HG03469 (cell line): ENCODE measurements at regions not wholly inside any gene's neighbourhood (a gene's known extent, or its start where the extent isn't known, plus 50 kb on each side); places are given as distances from the start of the nearest gene placed in this dataset.

Source experiments
- ATAC-seq: cut with Tn5 transposase; IDR thresholded peaks from one replicate; pipeline ENCODE4 v1.9.1; 2021; ENCODE audit warnings: mild to moderate bottlenecking, moderate library complexity, moderate number of reproducible peaks; ENCODE audit not compliant: unreplicated experiment

DNA sequence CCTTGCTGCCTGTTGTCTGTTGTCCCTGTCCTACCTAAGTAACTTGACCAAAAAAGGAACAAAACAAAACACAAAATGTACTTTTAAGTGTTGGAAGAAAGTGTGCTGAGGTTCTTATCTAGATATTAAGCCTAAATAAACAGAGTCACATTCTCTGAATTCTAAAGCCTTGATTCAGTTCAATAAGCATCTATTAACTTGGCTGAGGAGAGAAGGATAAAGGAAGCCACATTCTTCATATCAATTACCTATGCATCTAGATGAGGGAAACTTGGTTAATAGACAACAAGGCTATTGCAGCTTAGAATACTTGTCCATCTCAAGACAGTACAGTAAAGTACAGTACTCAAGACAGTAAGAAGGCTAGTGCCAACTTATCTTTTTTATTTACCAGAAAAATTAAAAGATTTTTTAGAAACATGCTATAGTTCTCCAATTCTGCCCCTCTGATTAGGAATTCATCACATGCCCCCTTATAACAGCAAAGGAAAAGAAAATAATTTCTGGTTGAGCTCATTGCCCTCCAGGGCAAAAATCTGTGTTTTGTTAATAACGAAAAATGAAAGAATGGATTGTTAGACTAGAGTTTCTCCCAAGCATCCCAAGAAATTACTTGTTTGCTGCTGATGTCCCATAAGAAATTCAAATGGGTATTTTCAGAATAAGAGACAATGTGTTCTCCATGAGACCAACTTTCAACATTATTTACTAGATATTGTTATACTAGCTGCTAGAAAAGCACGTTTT is 546.5 kb upstream of the SEMA3D start:
- no peak for ATAC-seq

- ATAC-seq: no peak
Observed at GRCh38 chr7:85730012-85730411, 543.2 kb upstream of the SEMA3D start.

DNA sequence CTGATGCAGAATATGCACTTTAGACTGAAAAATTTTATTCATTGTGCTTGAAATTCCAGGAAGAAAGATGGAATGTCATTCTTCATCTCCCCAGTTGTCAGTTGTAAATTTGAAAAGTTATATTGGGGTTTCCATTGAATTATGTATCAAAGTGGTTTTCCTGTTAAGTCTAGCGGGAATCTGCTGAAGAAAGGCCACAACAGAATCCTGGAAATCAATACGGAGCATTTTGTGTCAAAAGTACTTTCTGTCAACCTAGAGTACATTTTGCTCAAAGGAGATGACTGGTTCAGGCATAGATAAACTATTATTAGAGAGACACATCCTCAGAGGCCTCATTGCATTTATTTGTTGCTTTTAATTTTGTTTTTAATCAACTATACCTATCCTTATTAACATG is 538.2 kb upstream of the SEMA3D start:
- no peak for ATAC-seq

- no peak for ATAC-seq
Observed at GRCh38 chr7:85719981-85720953, 533.4 kb upstream of the SEMA3D start.

- ATAC-seq: no peak
Observed at GRCh38 chr7:85716353-85716752, 529.5 kb upstream of the SEMA3D start.

DNA sequence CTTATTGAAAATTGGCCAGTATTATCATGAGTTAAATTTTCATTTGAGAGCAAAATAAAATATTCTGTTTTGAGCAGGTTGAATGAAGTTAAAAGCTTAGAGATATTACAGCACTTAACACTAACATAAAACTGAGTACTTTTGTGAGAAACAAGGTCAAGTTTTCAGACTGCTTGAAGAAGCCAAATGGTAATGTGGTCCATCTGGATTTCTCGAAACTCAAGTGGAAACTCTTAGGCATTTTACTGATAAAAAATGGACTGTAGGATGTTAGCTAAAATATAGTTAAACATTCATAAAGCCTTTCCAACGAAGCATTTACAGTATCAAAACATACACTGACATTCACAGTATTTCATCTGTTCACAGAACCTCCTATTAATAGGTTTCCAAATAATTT is 528.1 kb upstream of the SEMA3D start:
- no peak for ATAC-seq

DNA sequence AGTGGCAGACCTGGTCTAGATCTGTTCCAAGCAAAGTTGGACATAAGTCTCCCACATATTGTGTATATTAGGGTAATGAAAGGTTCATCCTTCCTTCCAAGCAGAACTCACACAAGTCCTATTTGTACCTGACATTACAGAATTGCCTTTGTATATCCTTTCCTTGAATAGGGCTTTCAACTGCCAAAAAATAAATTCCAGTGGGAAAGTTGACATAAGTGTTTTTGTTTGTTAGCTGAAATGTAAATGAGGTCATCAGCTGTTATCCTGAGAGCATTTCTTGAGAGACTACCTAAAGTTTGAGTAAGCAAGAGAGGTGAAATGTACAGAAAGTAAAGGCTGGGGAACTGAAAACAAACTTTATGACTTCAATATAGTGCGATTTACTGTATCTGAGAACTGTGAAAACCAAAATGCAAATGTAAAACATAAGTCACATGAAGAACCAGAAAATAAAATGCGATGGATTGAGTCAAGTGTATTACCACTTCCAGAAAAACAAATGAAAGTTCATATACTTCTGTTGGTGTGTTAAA is 527.3 kb upstream of the SEMA3D start:
- peak; percentile 43 for ATAC-seq

- no peak for ATAC-seq
Observed at GRCh38 chr7:85713171-85713570, 526.3 kb upstream of the SEMA3D start.

DNA sequence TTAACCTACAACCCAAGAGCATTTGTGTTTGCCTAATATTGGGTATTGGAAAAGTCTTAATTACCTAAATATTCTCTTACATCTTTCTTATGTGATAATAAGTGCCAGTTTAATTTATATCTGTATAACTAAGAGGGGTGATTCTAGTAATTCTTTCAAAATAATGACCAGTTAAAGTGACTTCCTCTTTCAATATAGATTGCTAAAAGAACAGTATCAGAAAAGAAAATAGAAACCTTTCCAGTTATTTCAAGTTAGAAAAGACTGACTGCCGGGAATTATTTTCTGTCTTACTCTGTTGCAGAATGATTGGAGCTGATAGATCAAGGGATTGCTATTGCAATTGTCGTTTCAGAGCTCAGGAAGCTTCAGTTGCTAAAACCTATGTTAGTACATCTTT is 525.0 kb upstream of the SEMA3D start:
- no peak for ATAC-seq

DNA sequence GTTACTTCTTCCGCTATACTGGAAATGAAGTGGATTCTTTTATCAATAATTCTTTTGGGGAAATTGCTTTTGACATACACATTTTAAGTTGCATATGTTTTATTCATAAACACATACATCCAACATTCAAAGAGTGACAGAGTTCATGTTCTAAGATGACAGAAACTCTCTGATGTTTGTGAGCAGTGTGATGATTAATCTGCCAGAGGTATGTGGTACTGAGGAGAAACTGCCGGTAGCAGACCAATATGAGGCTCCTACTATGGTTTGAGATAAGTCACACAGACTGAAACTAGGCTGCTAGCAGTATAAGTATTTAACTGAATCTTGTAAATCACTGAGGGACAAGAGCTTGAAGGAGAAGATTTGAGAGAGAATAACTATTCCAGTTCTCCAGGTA is 524.1 kb upstream of the SEMA3D start:
- no peak for ATAC-seq

- ATAC-seq: no peak
Observed at GRCh38 chr7:85708221-85708620, 521.4 kb upstream of the SEMA3D start.

DNA sequence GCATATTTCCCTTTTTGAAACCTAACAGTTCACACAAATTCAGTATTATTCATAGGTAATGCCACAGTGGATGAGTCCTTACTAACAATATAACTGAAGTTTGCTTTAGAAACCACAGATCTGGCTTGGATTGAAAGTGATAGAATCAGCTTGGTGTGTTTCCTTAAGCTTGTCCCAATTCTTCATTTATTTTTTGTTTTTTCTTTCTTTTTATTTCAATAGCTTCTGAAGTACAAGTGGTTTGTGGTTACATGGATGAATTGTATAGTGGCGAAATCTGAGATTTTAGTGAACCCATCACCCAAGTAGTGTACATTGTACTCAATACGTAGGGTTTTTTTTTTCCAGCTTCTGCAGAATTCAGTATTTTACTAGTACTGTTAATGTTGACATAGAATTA is 518.2 kb upstream of the SEMA3D start:
- no peak for ATAC-seq

DNA sequence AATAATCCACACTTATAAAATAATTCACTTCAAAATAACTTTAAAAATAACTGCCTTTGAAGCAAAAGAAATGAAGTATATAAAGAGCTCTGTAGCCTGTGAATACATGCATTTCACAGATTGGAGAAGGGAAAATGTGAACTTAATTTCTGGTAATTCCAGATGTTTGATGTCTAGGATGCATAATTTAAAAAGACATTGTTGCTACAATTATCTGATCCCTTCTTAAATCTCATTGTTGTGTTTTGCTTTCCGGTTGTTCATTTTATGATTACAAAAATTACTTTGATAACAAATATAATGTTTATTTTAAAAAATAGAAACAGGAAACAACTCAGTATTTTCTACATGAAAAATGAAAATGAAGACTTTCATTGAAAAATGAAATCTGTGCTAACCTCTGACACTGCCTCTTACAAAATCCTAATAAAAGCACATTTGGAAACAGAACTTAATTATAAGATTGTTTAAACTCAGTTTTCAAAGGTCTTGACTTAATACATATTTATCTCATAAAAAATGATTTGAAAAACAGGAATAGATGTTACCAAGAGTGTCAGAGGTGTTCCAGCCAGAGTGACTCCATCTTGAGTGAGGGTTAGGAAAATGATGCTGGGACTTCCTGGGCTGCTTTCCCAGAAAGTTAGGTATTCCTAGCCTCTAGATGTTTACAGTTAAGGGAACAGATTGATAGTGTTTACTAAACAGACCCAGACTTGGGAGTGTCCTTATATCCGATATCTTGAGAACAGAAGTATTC is 516.6 kb upstream of the SEMA3D start:
- no peak for ATAC-seq

DNA sequence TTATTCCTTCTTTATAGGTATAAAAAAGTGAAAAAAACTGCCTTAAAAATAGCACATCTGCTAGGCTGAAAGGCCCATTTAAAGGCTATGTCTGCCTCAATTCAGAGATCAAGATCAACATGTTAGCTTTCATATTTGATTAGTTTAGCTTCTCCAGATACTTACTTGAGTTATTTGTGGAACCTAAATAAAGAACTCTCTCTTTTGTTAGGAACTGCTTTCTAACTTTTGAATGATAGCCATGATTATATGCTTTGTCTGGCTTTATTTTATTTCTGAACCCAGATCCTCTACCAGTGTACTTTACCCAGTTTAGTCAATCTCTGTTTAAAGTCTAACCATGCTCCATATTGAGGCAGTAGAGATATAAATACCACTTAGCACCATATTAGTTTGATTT is 515.5 kb upstream of the SEMA3D start:
- no peak for ATAC-seq

- no peak for ATAC-seq
Observed at GRCh38 chr7:85699482-85699881, 512.6 kb upstream of the SEMA3D start.

GRCh38 chr7:85695533-85695932 is 508.7 kb upstream of the SEMA3D start:
- ATAC-seq: no peak

DNA sequence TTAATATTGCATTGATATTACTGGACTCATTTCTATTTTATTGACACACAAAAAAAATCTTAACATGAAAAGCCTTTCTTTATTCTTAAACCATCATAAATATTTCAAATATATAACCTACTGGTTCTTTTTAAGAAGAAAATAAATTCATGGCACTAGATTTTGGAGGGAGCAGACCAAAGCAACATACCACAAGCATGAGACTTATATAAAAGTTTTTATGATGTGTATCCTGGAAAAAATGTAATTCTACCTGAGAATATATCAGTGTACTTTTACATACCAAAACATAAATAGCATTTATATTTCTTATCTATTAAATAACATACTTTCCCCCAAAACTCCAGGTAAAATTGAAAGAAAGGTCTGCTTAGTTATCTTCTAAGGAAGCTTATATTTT is 508.2 kb upstream of the SEMA3D start:
- ATAC-seq: no peak

GRCh38 chr7:85693326-85693725 is 506.5 kb upstream of the SEMA3D start:
- ATAC-seq: no peak

GRCh38 chr7:85688712-85689111 is 501.9 kb upstream of the SEMA3D start:
- ATAC-seq: no peak

DNA sequence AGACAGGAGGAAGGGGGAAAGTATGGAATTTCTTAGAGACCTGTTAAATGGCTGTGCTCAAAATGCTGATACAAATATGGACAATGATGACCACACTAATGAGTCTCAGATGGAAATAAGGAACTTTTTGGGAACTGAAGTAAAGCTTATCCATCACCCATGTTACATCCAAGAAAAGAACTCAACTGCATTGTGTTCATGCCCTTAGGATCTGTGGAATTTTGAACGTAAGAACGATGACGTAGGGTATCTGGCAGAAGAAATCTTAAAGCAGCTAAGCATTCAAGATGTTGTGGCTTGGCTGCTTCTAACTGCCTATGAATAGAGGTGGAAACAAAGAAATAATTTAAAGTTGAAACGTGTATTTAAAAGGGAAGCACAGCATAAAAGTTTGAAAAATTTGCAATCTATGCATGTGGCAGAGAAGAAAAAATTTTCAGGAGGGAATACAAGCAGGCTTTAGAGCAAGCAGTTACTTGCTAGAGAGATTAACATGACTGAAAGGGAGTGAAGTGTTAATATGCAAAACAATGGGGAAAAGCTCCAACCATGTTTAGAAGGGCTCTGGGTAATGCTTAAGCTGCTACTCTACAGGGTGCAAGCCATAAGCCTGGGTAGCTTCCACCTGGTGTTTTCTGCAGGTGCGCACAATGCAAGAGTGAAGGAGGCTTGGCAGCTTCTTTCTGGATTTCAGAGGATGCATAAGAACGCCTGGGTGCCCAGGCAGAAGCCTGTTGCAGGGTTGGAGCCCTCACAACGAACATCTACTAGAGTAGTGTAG is 499.7 kb upstream of the SEMA3D start:
- no peak for ATAC-seq
